C1 segment of cervical spinal cord (tissue), 14 donors: ENCODE measurements at regions not wholly inside any gene's neighbourhood (a gene's known extent, or its start where the extent isn't known, plus 50 kb on each side); places are given as distances from the start of the nearest gene placed in this dataset.

Source experiments
- DNase-seq, 14 donors: peaks; one replicate each; lab custom pipeline; 2025; lab: John Stamatoyannopoulos, UW

GRCh38 chr9:2568689-2569088, 52.9 kb upstream of the VLDLR start:
- no peak for DNase-seq

GRCh38 chr9:2570615-2571479, 50.7 kb upstream of the VLDLR start:
- DNase-seq: peak in 4 of 14 donors; percentile 10 to 33 (median 16)
